IMR-90 (cell line): ENCODE measurements at regions not wholly inside any gene's neighbourhood (a gene's known extent, or its start where the extent isn't known, plus 50 kb on each side); places are given as distances from the start of the nearest gene placed in this dataset.

Source experiments
- ATAC-seq: fragments of 200-7000 bp; cut with Tn5 transposase; 2 replicates; pipeline ENCODE4 v1.9.1; 2020; ENCODE audit warnings: low read depth, mild to moderate bottlenecking, moderate library complexity
- BruUV-seq: library from RNA; stranded (reverse); fragments of 400-500 nt; replicated peaks from 2 replicates; lab custom pipeline; 2021; lab: Mats Ljungman, UMichigan
- CTCF ChIA-PET: fragments of 300-600 bp; formaldehyde crosslinking; extraction: SDS; loops from one replicate; lab custom pipeline; 2021; ENCODE audit warnings: antibody characterized with exemption; lab: Yijun Ruan, JAX
- POLR2A ChIA-PET: fragments of 300-600 bp; sonication (Branson Sonifier 250); formaldehyde crosslinking; loops from one replicate; lab custom pipeline; 2022; ENCODE audit warnings: antibody characterized with exemption; ENCODE audit not compliant: unreplicated experiment; lab: Charles Lee
- DNase-seq: peaks from one replicate; pipeline ENCODE4 v3.0.0; 2013
- H2AFZ ChIP-seq: replicated peaks from 2 replicates; pipeline ENCODE3; 2013; ENCODE audit warnings: low read length, mild to moderate bottlenecking; ENCODE audit not compliant: poor library complexity
- H2AK5ac ChIP-seq: 2 replicates; pipeline ENCODE4 v1.6.1; 2013; ENCODE audit warnings: low read depth, low read length, inconsistent platforms
- H2AK9ac ChIP-seq: replicated peaks from 2 replicates; pipeline ENCODE3; 2013; ENCODE audit warnings: mild to moderate bottlenecking, low read depth, low read length, moderate library complexity; ENCODE audit not compliant: poor library complexity
- H2BK120ac ChIP-seq: 2 replicates; pipeline ENCODE4 v1.6.1; 2013; ENCODE audit warnings: low read depth, low read length, inconsistent platforms
- H2BK15ac ChIP-seq: 3 replicates; pipeline ENCODE4 v1.6.1; 2013; ENCODE audit warnings: low read depth, low read length, inconsistent platforms
- H2BK20ac ChIP-seq: 2 replicates; pipeline ENCODE4 v1.6.1; 2013; ENCODE audit warnings: low read depth, mild to moderate bottlenecking, inconsistent platforms, low read length, moderate library complexity
- H2BK5ac ChIP-seq: 2 replicates; pipeline ENCODE4 v1.6.1; 2013; ENCODE audit warnings: mild to moderate bottlenecking, low read depth, low read length, inconsistent platforms; ENCODE audit not compliant: poor library complexity, severe bottlenecking
- H3K14ac ChIP-seq: replicated peaks from 2 replicates; pipeline ENCODE4 v1.6.1; 2013; ENCODE audit warnings: low read depth, low read length, inconsistent platforms
- H3K18ac ChIP-seq: 2 replicates; pipeline ENCODE4 v1.6.1; 2013; ENCODE audit warnings: low read depth, low read length, control low read depth
- H3K23ac ChIP-seq: 2 replicates; pipeline ENCODE4 v1.6.1; 2013; ENCODE audit warnings: low read depth, low read length, inconsistent platforms
- H3K27ac ChIP-seq: 2 replicates; pipeline ENCODE4 v1.5.1; 2013; ENCODE audit warnings: mild to moderate bottlenecking, control low read depth, low read length; ENCODE audit not compliant: insufficient read depth
- H3K27me3 ChIP-seq: 2 replicates; pipeline ENCODE4 v1.6.1; 2013; ENCODE audit warnings: low read length; ENCODE audit not compliant: control insufficient read depth, insufficient read depth
- H3K36me3 ChIP-seq: 2 replicates; pipeline ENCODE4 v1.6.1; 2013; ENCODE audit warnings: low read length, mixed read lengths; ENCODE audit not compliant: control insufficient read depth, insufficient read depth
- H3K4ac ChIP-seq: 2 replicates; pipeline ENCODE4 v1.6.1; 2013; ENCODE audit warnings: low read depth, low read length, inconsistent platforms
- H3K4me1 ChIP-seq: 2 replicates; pipeline ENCODE4 v1.6.1; 2013; ENCODE audit warnings: low read length, mixed read lengths; ENCODE audit not compliant: control insufficient read depth, insufficient read depth
- H3K4me2 ChIP-seq: 2 replicates; pipeline ENCODE4 v1.6.1; 2013; ENCODE audit warnings: low read depth, mild to moderate bottlenecking, control low read depth, low read length, moderate library complexity
- H3K4me3 ChIP-seq: 2 replicates; pipeline ENCODE4 v1.5.1; 2013; ENCODE audit warnings: low read depth, mild to moderate bottlenecking, control low read depth, low read length, moderate library complexity; ENCODE audit not compliant: insufficient read depth
- H3K56ac ChIP-seq: 2 replicates; pipeline ENCODE4 v1.6.1; 2013; ENCODE audit warnings: low read length, inconsistent platforms; ENCODE audit not compliant: insufficient read depth; ENCODE audit errors: extremely low read depth
- H3K79me1 ChIP-seq, 2 experiments: 2 replicates each; pipeline ENCODE4 v1.6.1; 2013; ENCODE audit warnings: low read length in 2 of 2, inconsistent platforms in 1 of 2, low read depth in 1 of 2
- H3K9ac ChIP-seq: 2 replicates; pipeline ENCODE4 v1.6.1; 2013; ENCODE audit warnings: low read depth, low read length, control low read depth
- H3K9me1 ChIP-seq: 2 replicates; pipeline ENCODE4 v1.6.1; 2013; ENCODE audit warnings: low read length, inconsistent platforms; ENCODE audit not compliant: insufficient read depth
- H3K9me3 ChIP-seq: 2 replicates; pipeline ENCODE4 v1.6.1; 2013; ENCODE audit warnings: low read length; ENCODE audit not compliant: control insufficient read depth, insufficient read depth
- H4K20me1 ChIP-seq: 2 replicates; pipeline ENCODE4 v1.6.1; 2013; ENCODE audit warnings: low read length, inconsistent platforms; ENCODE audit not compliant: insufficient read depth
- H4K5ac ChIP-seq: 2 replicates; pipeline ENCODE4 v1.6.1; 2013; ENCODE audit warnings: mild to moderate bottlenecking, low read depth, low read length, control low read depth
- H4K8ac ChIP-seq, 2 experiments: 2 replicates each; pipeline ENCODE4 v1.6.1; 2013; ENCODE audit warnings: low read depth in 2 of 2, low read length in 2 of 2, control low read depth in 1 of 2, inconsistent platforms in 1 of 2
- H4K91ac ChIP-seq: 2 replicates; pipeline ENCODE4 v1.6.1; 2013; ENCODE audit warnings: low read depth, low read length, inconsistent platforms; ENCODE audit not compliant: insufficient read depth
- CHD1 ChIP-seq: IDR thresholded peaks from 2 replicates; pipeline ENCODE4 v1.6.1; 2012; ENCODE audit warnings: low read depth, low read length, improper control_type of control experiment
- MXI1 ChIP-seq: IDR thresholded peaks from 2 replicates; pipeline ENCODE4 v1.6.1; 2012; ENCODE audit warnings: low read depth, mild to moderate bottlenecking, low read length, moderate library complexity, borderline replicate concordance
- RCOR1 ChIP-seq: IDR thresholded peaks from 2 replicates; pipeline ENCODE4 v1.6.1; 2012; ENCODE audit warnings: mild to moderate bottlenecking, low read length, improper control_type of control experiment; ENCODE audit not compliant: insufficient replicate concordance
- WGBS, 2 experiments: methylation state at CpG; one replicate each; pipeline versions ENCODE4 v1.1.5 to v1.1.7; 2013; ENCODE audit warnings: missing lambda C conversion rate in 2 of 2; ENCODE audit not compliant: insufficient read length in 1 of 2; ENCODE audit errors: extremely low coverage in 2 of 2; 5-methylcytosine and 5-hydroxymethylcytosine counted together
- dilution Hi-C: fragments of 300-500 bp; cut with HindIII; formaldehyde crosslinking; loops from one replicate; pipeline ENCODE4 v1.14.3; 2018; ENCODE audit warnings: low sequenced_read_pairs; ENCODE audit not compliant: unreplicated experiment
- in situ Hi-C: fragments of 300-500 bp; cut with MboI; formaldehyde crosslinking; loops from 3 replicates; pipeline ENCODE4 v1.14.3; 2019; ENCODE audit warnings: low sequenced_read_pairs, inconsistent platforms, mixed read lengths
- intact Hi-C: fragments of 100-400 bp; cut with micrococcal nuclease; formaldehyde crosslinking; loops from 2 replicates; pipeline ENCODE4 v1.10.0; 2022
- TF ChIP-seq, protein P1 (sequence below): fragments of 150-350 bp; IDR thresholded peaks from 2 replicates; pipeline ENCODE4 v1.6.1; 2016; ENCODE audit warnings: low read depth, mild to moderate bottlenecking, low read length, moderate library complexity, borderline replicate concordance
- TF ChIP-seq, protein P2 (sequence below): conservative IDR thresholded peaks from 2 replicates; pipeline ENCODE4 v1.5.1; 2012; ENCODE audit warnings: mild to moderate bottlenecking, low read depth, low read length, improper control_type of control experiment
- TF ChIP-seq, protein P3 (sequence below): fragments of 150-350 bp; IDR thresholded peaks from 2 replicates; pipeline ENCODE4 v1.6.1; 2017; ENCODE audit warnings: mild to moderate bottlenecking, antibody characterized with exemption, low read length, low read depth

DNA sequence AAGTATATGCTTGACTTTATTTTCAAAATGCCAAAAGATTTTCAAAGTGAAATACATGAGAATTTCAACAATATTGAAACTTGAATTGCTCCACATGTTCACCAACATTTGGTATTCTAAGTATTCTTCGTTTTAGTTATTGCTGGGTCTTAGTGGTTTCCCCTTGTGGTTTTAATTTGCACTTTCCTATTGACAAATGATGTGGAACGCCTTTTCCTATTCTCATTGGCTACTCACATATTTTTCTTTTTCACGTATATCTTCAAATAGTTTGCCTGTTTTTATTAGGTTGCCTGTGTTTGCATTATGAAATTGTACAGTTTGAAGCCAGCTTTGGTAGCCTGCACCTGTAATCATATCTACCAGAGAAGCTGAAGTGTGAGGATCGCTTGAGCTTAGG is 405.7 kb upstream of the IRX2 start:
- DNase-seq = no peak
- H3K9ac ChIP-seq = no peak overlapping the region
- H4K91ac ChIP-seq = no peak overlapping the region
- in situ Hi-C loops (no loop called here), intact Hi-C loops (no loop called here), dilution Hi-C loops (no loop called here)
- no peak overlapping the region for H2BK120ac ChIP-seq
- no peak overlapping the region for H2AK5ac ChIP-seq
- no peaks in the 10 kb centered on the region for H3K27me3 ChIP-seq
- H3K4me3 ChIP-seq = no peak overlapping the region
- ATAC-seq = no peak
- no peak overlapping the region for H3K4me2 ChIP-seq
- no peak overlapping the region for H2AK9ac ChIP-seq
- H3K36me3 ChIP-seq = no peaks in the 10 kb centered on the region
- H2BK15ac ChIP-seq = no peak overlapping the region
- H2AFZ ChIP-seq = no peak overlapping the region
- no peak overlapping the region for H4K8ac ChIP-seq
- no peak overlapping the region for H3K18ac ChIP-seq
- no TSS peak for BruUV-seq
- no peaks in the 10 kb centered on the region for H4K20me1 ChIP-seq
- no peak overlapping the region for H2BK20ac ChIP-seq
- ChIA-PET CTCF (no interaction called here), POLR2A (no interaction called here)
- TF ChIP-seq CHD1 (no peak), RCOR1 (no peak), MXI1 (no peak)
- TF ChIP-seq, protein P1, sequence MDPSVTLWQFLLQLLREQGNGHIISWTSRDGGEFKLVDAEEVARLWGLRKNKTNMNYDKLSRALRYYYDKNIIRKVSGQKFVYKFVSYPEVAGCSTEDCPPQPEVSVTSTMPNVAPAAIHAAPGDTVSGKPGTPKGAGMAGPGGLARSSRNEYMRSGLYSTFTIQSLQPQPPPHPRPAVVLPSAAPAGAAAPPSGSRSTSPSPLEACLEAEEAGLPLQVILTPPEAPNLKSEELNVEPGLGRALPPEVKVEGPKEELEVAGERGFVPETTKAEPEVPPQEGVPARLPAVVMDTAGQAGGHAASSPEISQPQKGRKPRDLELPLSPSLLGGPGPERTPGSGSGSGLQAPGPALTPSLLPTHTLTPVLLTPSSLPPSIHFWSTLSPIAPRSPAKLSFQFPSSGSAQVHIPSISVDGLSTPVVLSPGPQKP = no peak
- TF ChIP-seq, protein P2, sequence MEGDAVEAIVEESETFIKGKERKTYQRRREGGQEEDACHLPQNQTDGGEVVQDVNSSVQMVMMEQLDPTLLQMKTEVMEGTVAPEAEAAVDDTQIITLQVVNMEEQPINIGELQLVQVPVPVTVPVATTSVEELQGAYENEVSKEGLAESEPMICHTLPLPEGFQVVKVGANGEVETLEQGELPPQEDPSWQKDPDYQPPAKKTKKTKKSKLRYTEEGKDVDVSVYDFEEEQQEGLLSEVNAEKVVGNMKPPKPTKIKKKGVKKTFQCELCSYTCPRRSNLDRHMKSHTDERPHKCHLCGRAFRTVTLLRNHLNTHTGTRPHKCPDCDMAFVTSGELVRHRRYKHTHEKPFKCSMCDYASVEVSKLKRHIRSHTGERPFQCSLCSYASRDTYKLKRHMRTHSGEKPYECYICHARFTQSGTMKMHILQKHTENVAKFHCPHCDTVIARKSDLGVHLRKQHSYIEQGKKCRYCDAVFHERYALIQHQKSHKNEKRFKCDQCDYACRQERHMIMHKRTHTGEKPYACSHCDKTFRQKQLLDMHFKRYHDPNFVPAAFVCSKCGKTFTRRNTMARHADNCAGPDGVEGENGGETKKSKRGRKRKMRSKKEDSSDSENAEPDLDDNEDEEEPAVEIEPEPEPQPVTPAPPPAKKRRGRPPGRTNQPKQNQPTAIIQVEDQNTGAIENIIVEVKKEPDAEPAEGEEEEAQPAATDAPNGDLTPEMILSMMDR = no peak
- TF ChIP-seq, protein P3, sequence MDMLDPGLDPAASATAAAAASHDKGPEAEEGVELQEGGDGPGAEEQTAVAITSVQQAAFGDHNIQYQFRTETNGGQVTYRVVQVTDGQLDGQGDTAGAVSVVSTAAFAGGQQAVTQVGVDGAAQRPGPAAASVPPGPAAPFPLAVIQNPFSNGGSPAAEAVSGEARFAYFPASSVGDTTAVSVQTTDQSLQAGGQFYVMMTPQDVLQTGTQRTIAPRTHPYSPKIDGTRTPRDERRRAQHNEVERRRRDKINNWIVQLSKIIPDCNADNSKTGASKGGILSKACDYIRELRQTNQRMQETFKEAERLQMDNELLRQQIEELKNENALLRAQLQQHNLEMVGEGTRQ = no peak
- H3K27ac ChIP-seq = no peak overlapping the region
- H3K79me1 ChIP-seq = no peaks in the 10 kb centered on the region
- no peak overlapping the region for H3K23ac ChIP-seq
- no peak overlapping the region for H3K56ac ChIP-seq
- H3K14ac ChIP-seq = no peak overlapping the region
- H3K4ac ChIP-seq = no peak overlapping the region
- H3K9me1 ChIP-seq = no peaks in the 10 kb centered on the region
- no peaks in the 10 kb centered on the region for H3K4me1 ChIP-seq
- H2BK5ac ChIP-seq = no peak overlapping the region
- no CpG with 5 or more reads among the region's 4 CpGs for WGBS, 2 experiments
- peaks cover 24% of the 10 kb centered on the region for H3K9me3 ChIP-seq
- no peak overlapping the region for H4K5ac ChIP-seq
